Breast epithelium (tissue), 4 donors: ENCODE measurements at regions not wholly inside any gene's neighbourhood (a gene's known extent, or its start where the extent isn't known, plus 50 kb on each side); places are given as distances from the start of the nearest gene placed in this dataset.

Experiments used
- DNase-seq, 2 donors: peaks; one replicate each; pipeline ENCODE4 v3.0.0-alpha.2; 2019; ENCODE audit warnings: low spot score in 2 of 2
- H3K27ac ChIP-seq, 2 donors: fragments of 200-600 bp; sonication (generic) in 1 of 2; one replicate each; pipeline ENCODE4 v1.5.1; 2016 to 2019; ENCODE audit warnings: mild to moderate bottlenecking in 1 of 2
- H3K27me3 ChIP-seq, 2 donors: fragments of 200-600 bp; sonication (generic) in 1 of 2; one replicate each; pipeline versions ENCODE4 v1.5.1 to v1.6.0; 2017 to 2019; ENCODE audit warnings: control low read depth in 1 of 2, mild to moderate bottlenecking in 1 of 2
- H3K36me3 ChIP-seq: fragments of 200-600 bp; one replicate; pipeline ENCODE4 v1.5.1; 2019
- H3K4me1 ChIP-seq, 2 donors: fragments of 200-600 bp; sonication (generic); one replicate each; pipeline ENCODE4 v1.5.1; 2016 to 2019; ENCODE audit warnings: control low read depth in 1 of 2
- H3K4me3 ChIP-seq, 3 donors: fragments of 200-600 bp; sonication (generic); 1 replicate in 2 of 3; 2 replicates in 1 of 3; pipeline ENCODE4 v1.5.1; 2016 to 2019; ENCODE audit warnings: mild to moderate bottlenecking in 3 of 3, moderate library complexity in 2 of 3
- H3K9me3 ChIP-seq, 2 donors: fragments of 200-600 bp; sonication (generic) in 1 of 2; one replicate each; pipeline ENCODE4 v1.5.1; 2016 to 2019; ENCODE audit warnings: control low read depth in 1 of 2
- POLR2A ChIP-seq: fragments of 450-650 bp; IDR thresholded peaks from one replicate; pipeline ENCODE4 v1.6.1; 2016; ENCODE audit warnings: antibody characterized with exemption, mild to moderate bottlenecking, moderate library complexity
- POLR2AphosphoS5 ChIP-seq, 3 donors: sonication (generic); formaldehyde crosslinking; IDR thresholded peaks; one replicate each; pipeline ENCODE4 v1.6.1; 2017; ENCODE audit warnings: antibody characterized with exemption in 3 of 3
- intact Hi-C: fragments of 100-400 bp; cut with DNase I; formaldehyde crosslinking; loops from one replicate; pipeline ENCODE4 v1.15.1; 2023; ENCODE audit warnings: low total_unique reads
- TF ChIP-seq, protein P1 (sequence below), 3 donors: fragments of 450-650 bp; IDR thresholded peaks; one replicate each; pipeline ENCODE4 v1.5.1; 2016 to 2017; ENCODE audit warnings: antibody characterized with exemption in 3 of 3, mild to moderate bottlenecking in 3 of 3, moderate library complexity in 3 of 3

DNA sequence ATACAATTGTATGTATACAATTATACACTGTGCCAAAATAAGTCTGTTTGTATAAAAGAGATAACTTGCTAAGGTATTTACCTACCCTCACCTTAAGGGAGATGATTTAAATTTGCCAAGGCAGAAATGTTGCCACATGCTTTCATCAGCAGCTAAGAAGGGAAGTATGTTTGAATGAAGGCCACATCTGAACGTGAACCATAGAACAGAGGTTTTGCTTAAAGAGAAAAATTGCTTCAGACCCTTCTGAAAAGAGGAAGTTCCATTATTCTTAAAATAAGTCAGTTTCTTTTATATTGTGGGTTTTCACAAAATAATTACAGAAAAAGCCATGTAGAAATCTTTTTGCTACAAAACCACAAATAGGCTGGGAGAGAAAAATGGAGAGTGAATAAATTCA, 621.5 kb upstream of the HTR2C start:
- Histone ChIP-seq H3K9me3 (no peaks in the 10 kb centered on the region), H3K27me3 (peaks cover 0 to 37% of the 10 kb centered on the region in 2 donors), H3K4me3 (no peak overlapping the region), H3K4me1 (no peaks in the 10 kb centered on the region), H3K27ac (no peak overlapping the region), H3K36me3 (no peaks in the 10 kb centered on the region)
- no peak for DNase-seq
- TF ChIP-seq, protein P1, sequence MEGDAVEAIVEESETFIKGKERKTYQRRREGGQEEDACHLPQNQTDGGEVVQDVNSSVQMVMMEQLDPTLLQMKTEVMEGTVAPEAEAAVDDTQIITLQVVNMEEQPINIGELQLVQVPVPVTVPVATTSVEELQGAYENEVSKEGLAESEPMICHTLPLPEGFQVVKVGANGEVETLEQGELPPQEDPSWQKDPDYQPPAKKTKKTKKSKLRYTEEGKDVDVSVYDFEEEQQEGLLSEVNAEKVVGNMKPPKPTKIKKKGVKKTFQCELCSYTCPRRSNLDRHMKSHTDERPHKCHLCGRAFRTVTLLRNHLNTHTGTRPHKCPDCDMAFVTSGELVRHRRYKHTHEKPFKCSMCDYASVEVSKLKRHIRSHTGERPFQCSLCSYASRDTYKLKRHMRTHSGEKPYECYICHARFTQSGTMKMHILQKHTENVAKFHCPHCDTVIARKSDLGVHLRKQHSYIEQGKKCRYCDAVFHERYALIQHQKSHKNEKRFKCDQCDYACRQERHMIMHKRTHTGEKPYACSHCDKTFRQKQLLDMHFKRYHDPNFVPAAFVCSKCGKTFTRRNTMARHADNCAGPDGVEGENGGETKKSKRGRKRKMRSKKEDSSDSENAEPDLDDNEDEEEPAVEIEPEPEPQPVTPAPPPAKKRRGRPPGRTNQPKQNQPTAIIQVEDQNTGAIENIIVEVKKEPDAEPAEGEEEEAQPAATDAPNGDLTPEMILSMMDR (IDR thresholded peaks at IDR 0.05) = no peak
- no peak for TF ChIP-seq POLR2AphosphoS5 (IDR thresholded peaks at IDR 0.05)
- no peak for TF ChIP-seq POLR2A
- intact Hi-C loops = loop anchor here (5.0 kb wide), 1 partner anchor 290 kb away; no protein-coding TSS in a partner anchor

DNA sequence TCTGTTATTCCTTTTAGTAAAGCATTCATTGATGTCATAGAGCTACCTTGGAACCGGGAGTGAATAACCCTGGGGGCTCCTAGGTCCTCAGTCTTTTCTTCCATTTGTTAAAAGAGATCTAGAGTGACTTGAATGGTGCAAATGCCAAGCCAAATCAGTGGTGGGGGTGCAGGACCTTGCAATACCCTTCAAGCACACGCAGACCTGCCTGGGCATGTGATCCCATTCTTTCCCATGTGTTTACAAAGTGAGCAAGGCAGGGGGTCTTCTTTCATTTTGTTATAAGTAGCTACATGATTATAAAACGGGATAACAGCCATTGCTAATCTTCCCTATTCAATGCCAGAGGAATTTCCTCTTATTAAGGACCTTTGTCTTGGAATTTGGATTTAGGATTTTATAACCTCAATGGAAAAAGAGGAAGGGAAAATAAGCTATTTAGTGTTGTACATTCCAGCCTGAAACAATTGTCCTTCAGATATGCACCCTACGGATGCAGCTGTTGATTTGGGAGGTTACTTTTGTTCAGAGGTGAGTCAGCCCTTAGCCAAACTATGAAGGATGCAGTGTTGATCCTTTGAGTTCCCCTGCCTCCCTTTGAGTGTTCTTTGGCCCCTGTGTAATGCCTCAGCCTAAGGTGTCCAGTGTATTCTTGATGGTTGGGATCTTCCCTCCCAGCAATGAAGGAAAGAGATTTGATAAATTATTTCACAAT, 623.8 kb upstream of the HTR2C start:
- no peak overlapping the region for H3K4me3 ChIP-seq
- no peak for DNase-seq
- peaks cover 0 to 41% of the 10 kb centered on the region in 2 donors for H3K27me3 ChIP-seq
- no peak for TF ChIP-seq POLR2AphosphoS5 (IDR thresholded peaks at IDR 0.05)
- TF ChIP-seq POLR2A = no peak
- TF ChIP-seq, protein P1 (IDR thresholded peaks at IDR 0.05) = no peak
- no peaks in the 10 kb centered on the region for H3K4me1 ChIP-seq
- H3K36me3 ChIP-seq = no peaks in the 10 kb centered on the region
- H3K9me3 ChIP-seq = no peaks in the 10 kb centered on the region
- H3K27ac ChIP-seq = no peak overlapping the region
- intact Hi-C loops = loop anchor here (5.0 kb wide), 1 partner anchor 292 kb away; no protein-coding TSS in a partner anchor

DNA sequence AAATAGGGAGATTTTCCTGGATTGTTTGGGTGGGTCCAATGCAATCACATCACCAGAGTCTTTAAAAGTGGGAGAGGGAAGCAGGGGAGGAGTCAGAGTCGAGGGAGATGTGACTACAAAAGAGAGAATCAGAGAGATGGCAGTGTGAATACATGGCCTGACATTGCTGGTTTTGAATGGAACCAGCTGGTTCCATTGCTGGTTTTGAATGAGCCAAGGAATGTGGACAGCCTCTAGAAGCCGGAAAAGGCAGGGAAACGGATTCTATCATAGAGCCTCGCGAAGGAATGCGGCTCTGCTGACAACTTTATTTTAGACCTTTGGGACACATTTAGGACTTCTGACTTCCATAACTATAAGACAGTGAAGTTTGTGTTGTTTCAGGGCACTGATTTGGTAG, 627.0 kb upstream of the HTR2C start:
- DNase-seq = no peak
- TF ChIP-seq, protein P1 (IDR thresholded peaks at IDR 0.05) = no peak
- TF ChIP-seq POLR2AphosphoS5 (IDR thresholded peaks at IDR 0.05) (no peak), POLR2A (no peak)
- no peaks in the 10 kb centered on the region for H3K4me1 ChIP-seq
- H3K9me3 ChIP-seq = peaks cover 0 to 5% of the 10 kb centered on the region in 2 donors
- peaks cover 0 to 39% of the 10 kb centered on the region in 2 donors for H3K27me3 ChIP-seq
- H3K27ac ChIP-seq = no peak overlapping the region
- intact Hi-C loops = no loop called here
- H3K4me3 ChIP-seq = no peak overlapping the region
- H3K36me3 ChIP-seq = no peaks in the 10 kb centered on the region

DNA sequence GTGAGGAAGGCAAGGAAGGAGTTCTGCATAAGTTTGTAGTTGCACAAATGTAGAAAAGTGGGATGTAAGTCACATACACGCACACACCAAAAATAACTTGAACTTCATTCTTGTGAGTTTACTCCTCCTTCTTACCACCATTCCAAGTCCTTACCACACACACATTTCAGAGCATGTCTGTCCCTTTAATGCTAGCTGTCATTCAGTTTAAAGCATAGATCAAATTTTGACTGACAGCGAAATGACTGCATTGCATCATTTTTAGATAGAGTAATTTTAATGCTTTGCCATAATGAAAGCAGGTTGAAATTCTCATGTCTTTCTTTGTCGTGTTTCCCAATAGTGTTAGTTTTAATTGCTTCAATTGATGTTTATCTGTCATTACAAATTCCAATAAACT, 629.6 kb upstream of the HTR2C start:
- intact Hi-C loops = no loop called here
- Histone ChIP-seq H3K9me3 (peaks cover 0 to 15% of the 10 kb centered on the region in 2 donors), H3K4me1 (no peaks in the 10 kb centered on the region), H3K27me3 (peaks cover 0 to 24% of the 10 kb centered on the region in 2 donors), H3K4me3 (no peak overlapping the region), H3K27ac (no peak overlapping the region), H3K36me3 (no peaks in the 10 kb centered on the region)
- no peak for DNase-seq
- no peak for TF ChIP-seq POLR2A
- TF ChIP-seq, protein P1 (IDR thresholded peaks at IDR 0.05) = no peak
- no peak for TF ChIP-seq POLR2AphosphoS5 (IDR thresholded peaks at IDR 0.05)

DNA sequence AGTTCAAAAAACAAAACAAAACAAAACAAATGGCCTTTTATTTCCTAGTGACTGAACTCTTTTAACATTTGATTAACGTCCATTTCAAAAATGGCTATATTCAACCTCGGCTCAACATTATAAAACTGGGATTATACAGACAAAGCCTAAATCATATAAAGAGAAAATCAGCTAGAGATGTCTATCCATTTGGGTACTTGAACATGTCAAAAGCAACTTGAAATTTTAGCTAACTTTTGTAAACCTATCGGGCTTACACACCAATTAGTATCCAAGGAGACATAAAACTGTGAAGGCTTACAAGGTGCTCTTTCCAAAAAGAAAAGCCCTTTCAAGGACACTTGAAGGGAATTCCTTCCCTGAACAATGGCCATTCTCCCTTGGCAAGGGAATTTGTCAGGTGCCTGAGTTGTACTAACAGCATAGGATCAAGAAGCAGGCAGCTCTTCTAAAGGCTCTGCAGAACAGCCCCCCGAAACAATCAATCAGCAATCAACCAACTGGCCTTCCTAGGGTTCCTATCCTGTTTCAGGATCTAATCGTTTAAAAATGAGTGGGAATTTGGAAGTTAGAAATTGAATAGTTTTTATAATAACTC, 633.7 kb upstream of the HTR2C start:
- no peak for DNase-seq
- Histone ChIP-seq H3K4me1 (no peaks in the 10 kb centered on the region), H3K4me3 (no peak overlapping the region), H3K36me3 (no peaks in the 10 kb centered on the region), H3K9me3 (peaks cover 0 to 15% of the 10 kb centered on the region in 2 donors), H3K27me3 (peaks cover 0 to 8% of the 10 kb centered on the region in 2 donors), H3K27ac (no peak overlapping the region)
- TF ChIP-seq POLR2AphosphoS5 (IDR thresholded peaks at IDR 0.05) (no peak), POLR2A (no peak)
- TF ChIP-seq, protein P1 (IDR thresholded peaks at IDR 0.05) = no peak
- intact Hi-C loops = no loop called here
